Ishikawa (cell line): ENCODE measurements at regions not wholly inside any gene's neighbourhood (a gene's known extent, or its start where the extent isn't known, plus 50 kb on each side); places are given as distances from the start of the nearest gene placed in this dataset.

Experiments
- CREB1 ChIP-seq: IDR thresholded peaks from 2 replicates; pipeline ENCODE4 v1.6.1; 2012; ENCODE audit warnings: low read depth
- EGR1 ChIP-seq: IDR thresholded peaks from 2 replicates; pipeline ENCODE4 v1.6.1; 2012
- EP300 ChIP-seq: IDR thresholded peaks from 2 replicates; pipeline ENCODE4 v1.6.1; 2012; ENCODE audit warnings: borderline replicate concordance
- NFIC ChIP-seq: IDR thresholded peaks from 2 replicates; pipeline ENCODE4 v1.6.1; 2012
- RAD21 ChIP-seq: IDR thresholded peaks from 2 replicates; pipeline ENCODE4 v1.6.1; 2012; ENCODE audit warnings: low read depth
- REST ChIP-seq: IDR thresholded peaks from 2 replicates; pipeline ENCODE4 v1.6.1; 2012; ENCODE audit warnings: low read depth, mild to moderate bottlenecking
- TAF1 ChIP-seq: IDR thresholded peaks from 2 replicates; pipeline ENCODE4 v1.6.1; 2012; ENCODE audit warnings: low read depth, mild to moderate bottlenecking
- TF ChIP-seq, protein P1 (sequence below): IDR thresholded peaks from 2 replicates; pipeline ENCODE4 v1.6.1; 2012

DNA sequence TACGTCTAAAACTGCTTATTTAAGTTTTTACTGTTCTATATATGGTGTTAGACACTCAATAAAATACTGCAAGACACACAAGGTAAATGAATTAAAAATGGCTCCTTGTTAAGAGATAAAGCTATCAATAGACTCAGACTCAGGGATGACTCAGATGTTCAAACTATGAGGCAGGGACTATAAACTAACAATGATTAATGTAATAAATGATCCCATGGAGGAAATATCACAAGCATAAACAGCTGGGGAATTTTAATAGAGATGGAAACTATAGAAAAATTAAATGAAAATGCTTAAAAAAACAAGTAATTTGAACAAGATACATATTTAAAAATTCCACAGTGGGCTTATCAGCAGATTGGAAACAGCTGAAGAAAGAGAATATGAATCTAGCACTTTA, 650.8 kb downstream of the DCDC2C start:
- TF ChIP-seq RAD21 (no peak), NFIC (no peak), REST (no peak), EGR1 (no peak), EP300 (no peak), CREB1 (no peak), TAF1 (no peak)
- TF ChIP-seq, protein P1, sequence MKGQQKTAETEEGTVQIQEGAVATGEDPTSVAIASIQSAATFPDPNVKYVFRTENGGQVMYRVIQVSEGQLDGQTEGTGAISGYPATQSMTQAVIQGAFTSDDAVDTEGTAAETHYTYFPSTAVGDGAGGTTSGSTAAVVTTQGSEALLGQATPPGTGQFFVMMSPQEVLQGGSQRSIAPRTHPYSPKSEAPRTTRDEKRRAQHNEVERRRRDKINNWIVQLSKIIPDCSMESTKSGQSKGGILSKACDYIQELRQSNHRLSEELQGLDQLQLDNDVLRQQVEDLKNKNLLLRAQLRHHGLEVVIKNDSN: no peak
